GM23338 (cell line): ENCODE measurements at regions not wholly inside any gene's neighbourhood (a gene's known extent, or its start where the extent isn't known, plus 50 kb on each side); places are given as distances from the start of the nearest gene placed in this dataset.

ENCODE experiments used
- ATAC-seq: fragments of 200-7000 bp; cut with Tn5 transposase; 3 replicates; pipeline ENCODE4 v1.9.1; 2020
- DNase-seq: peaks from one replicate; pipeline ENCODE4 v3.0.0-alpha.2; 2015; ENCODE audit warnings: low spot score
- H2AFZ ChIP-seq: fragments of 200-600 bp; sonication (generic); 2 replicates; pipeline ENCODE4 v1.8.0; 2016; ENCODE audit warnings: antibody characterized with exemption, mild to moderate bottlenecking, moderate library complexity
- H3F3A ChIP-seq: fragments of 200-600 bp; sonication (generic); replicated peaks from 2 replicates; pipeline ENCODE4 v1.8.0; 2017; ENCODE audit warnings: antibody characterized with exemption, mixed run types, low read depth
- H3K27ac ChIP-seq: fragments of 200-600 bp; sonication (generic); 2 replicates; pipeline ENCODE4 v1.6.1; 2016; ENCODE audit warnings: low read depth
- H3K27me3 ChIP-seq: fragments of 200-600 bp; sonication (generic); 2 replicates; pipeline ENCODE4 v1.8.0; 2016; ENCODE audit warnings: mild to moderate bottlenecking, mixed run types, moderate library complexity; ENCODE audit not compliant: insufficient read depth
- H3K36me3 ChIP-seq: fragments of 200-600 bp; sonication (generic); 2 replicates; pipeline ENCODE4 v1.8.0; 2016; ENCODE audit warnings: mild to moderate bottlenecking; ENCODE audit not compliant: insufficient read depth
- H3K4me1 ChIP-seq: fragments of 200-600 bp; sonication (generic); 2 replicates; pipeline ENCODE4 v1.8.0; 2016; ENCODE audit warnings: mild to moderate bottlenecking, moderate library complexity; ENCODE audit not compliant: insufficient read depth
- H3K4me2 ChIP-seq: fragments of 200-600 bp; sonication (generic); 2 replicates; pipeline ENCODE4 v1.7.1; 2017; ENCODE audit warnings: mixed run types
- H3K4me3 ChIP-seq: fragments of 200-600 bp; sonication (generic); 2 replicates; pipeline ENCODE4 v1.6.1; 2016; ENCODE audit warnings: mixed run types
- H3K79me2 ChIP-seq: fragments of 200-600 bp; sonication (generic); replicated peaks from 2 replicates; pipeline ENCODE4 v1.8.0; 2017; ENCODE audit warnings: mild to moderate bottlenecking; ENCODE audit not compliant: insufficient read depth
- H3K9me2 ChIP-seq: fragments of 200-600 bp; sonication (generic); 2 replicates; pipeline ENCODE4 v1.8.0; 2017; ENCODE audit not compliant: insufficient read depth
- H4K20me1 ChIP-seq: fragments of 200-600 bp; sonication (generic); replicated peaks from 2 replicates; pipeline ENCODE4 v1.8.0; 2017; ENCODE audit warnings: mild to moderate bottlenecking; ENCODE audit not compliant: insufficient read depth
- H3K27ac Mint-ChIP-seq: 2 replicates; pipeline ENCODE4 v1.8.0; 2020; ENCODE audit warnings: inconsistent platforms, mild to moderate bottlenecking, moderate library complexity, mixed read lengths
- H3K27me3 Mint-ChIP-seq: 3 replicates; pipeline ENCODE4 v1.8.0; 2022; ENCODE audit warnings: low read depth, mild to moderate bottlenecking, moderate library complexity, mixed read lengths, inconsistent platforms; ENCODE audit not compliant: insufficient read depth, poor library complexity
- H3K36me3 Mint-ChIP-seq: 3 replicates; pipeline ENCODE4 v1.8.0; 2021; ENCODE audit warnings: low read depth, mild to moderate bottlenecking, inconsistent platforms, moderate library complexity, mixed read lengths
- H3K4me1 Mint-ChIP-seq: 3 replicates; pipeline ENCODE4 v1.8.0; 2020; ENCODE audit warnings: mild to moderate bottlenecking, inconsistent platforms, mixed read lengths
- H3K4me3 Mint-ChIP-seq: 3 replicates; pipeline ENCODE4 v1.8.0; 2021; ENCODE audit warnings: moderate library complexity, mild to moderate bottlenecking, inconsistent platforms, mixed read lengths
- H3K9me3 Mint-ChIP-seq: 3 replicates; pipeline ENCODE4 v1.8.0; 2020; ENCODE audit warnings: moderate library complexity, mild to moderate bottlenecking, inconsistent platforms, mixed read lengths
- CREB1 ChIP-seq: fragments of 250-450 bp; sonication (Bioruptor Pico); IDR thresholded peaks from 2 replicates; pipeline ENCODE4 v1.5.0; 2020; ENCODE audit warnings: low read depth, mild to moderate bottlenecking, moderate library complexity
- ETS1 ChIP-seq: IDR thresholded peaks from 2 replicates; pipeline ENCODE4 v1.6.1; 2016; ENCODE audit warnings: antibody characterized with exemption
- EZH2 ChIP-seq: fragments of 200-600 bp; sonication (generic); IDR thresholded peaks from one replicate; pipeline ENCODE4 v1.8.0; 2017; ENCODE audit warnings: antibody characterized with exemption, mild to moderate bottlenecking, low read depth; ENCODE audit not compliant: unreplicated experiment
- EZH2phosphoT487 ChIP-seq: fragments of 200-600 bp; sonication (generic); IDR thresholded peaks from one replicate; pipeline ENCODE4 v1.8.1; 2018; ENCODE audit warnings: antibody characterized with exemption; ENCODE audit not compliant: unreplicated experiment
- JUNB ChIP-seq: IDR thresholded peaks from one replicate; pipeline ENCODE4 v1.6.1; 2016; ENCODE audit warnings: antibody characterized with exemption; ENCODE audit not compliant: unreplicated experiment
- POLR2AphosphoS5 ChIP-seq: IDR thresholded peaks from 2 replicates; pipeline ENCODE4 v1.6.1; 2016; ENCODE audit warnings: antibody characterized with exemption, low read depth
- REST ChIP-seq: IDR thresholded peaks from one replicate; pipeline ENCODE4 v1.6.1; 2018; ENCODE audit warnings: antibody characterized with exemption; ENCODE audit not compliant: unreplicated experiment
- ZNF114 ChIP-seq: fragments of 250-450 bp; sonication (Bioruptor Pico); IDR thresholded peaks from 2 replicates; pipeline ENCODE4 v1.5.0; 2020; ENCODE audit warnings: mild to moderate bottlenecking, moderate library complexity
- ZNF331 ChIP-seq: fragments of 250-450 bp; sonication (Bioruptor Pico); IDR thresholded peaks from 2 replicates; pipeline ENCODE4 v1.5.0; 2020; ENCODE audit warnings: low read depth, mild to moderate bottlenecking, moderate library complexity
- ZNF462 ChIP-seq: fragments of 250-450 bp; sonication (Bioruptor Pico); IDR thresholded peaks from 2 replicates; pipeline ENCODE4 v1.5.0; 2020; ENCODE audit warnings: mild to moderate bottlenecking, moderate library complexity

- Mint-ChIP-seq H3K4me3 (no peak overlapping the region), H3K9me3 (no peaks in the 10 kb centered on the region), H3K4me1 (peaks cover 6% of the 10 kb centered on the region; the same call in 2 of the 3 replicates), H3K27ac (no peak overlapping the region), H3K36me3 (no peaks in the 10 kb centered on the region), H3K27me3 (no peaks in the 10 kb centered on the region)
- Histone ChIP-seq H3K9me2 (peaks cover 8% of the 10 kb centered on the region; the same call in 1 of the 2 replicates), H3K4me3 (no peak overlapping the region), H4K20me1 (no peaks in the 10 kb centered on the region), H3K4me2 (no peak overlapping the region), H3K36me3 (no peaks in the 10 kb centered on the region), H3F3A (no peaks in the 10 kb centered on the region), H3K4me1 (no peaks in the 10 kb centered on the region), H2AFZ (no peak overlapping the region), H3K79me2 (no peaks in the 10 kb centered on the region), H3K27me3 (no peaks in the 10 kb centered on the region), H3K27ac (no peak overlapping the region)
- no peak for DNase-seq
- no peak for ATAC-seq
- TF ChIP-seq JUNB, result no peak
- TF ChIP-seq ETS1, result no peak
- no peak for TF ChIP-seq ZNF331
- no peak for TF ChIP-seq EZH2phosphoT487
- TF ChIP-seq EZH2, result no peak
- no peak for TF ChIP-seq CREB1 (CRISPR knock-in tag)
- TF ChIP-seq REST, result no peak
These were observed 72.9 kb downstream of the HDGFL1 start for GRCh38 chr6:22642254-22642653.

GRCh38 chr6:22643780-22644179 is 74.4 kb downstream of the HDGFL1 start:
- Mint-ChIP-seq H3K27me3 (no peaks in the 10 kb centered on the region), H3K9me3 (no peaks in the 10 kb centered on the region), H3K4me1 (peaks cover 14% of the 10 kb centered on the region; the same call in 2 of the 3 replicates), H3K27ac (peak overlapping the region; percentile 72), H3K36me3 (no peaks in the 10 kb centered on the region), H3K4me3 (no peak overlapping the region)
- peak overlapping the region; percentile 80 for H2AFZ ChIP-seq
- H3K79me2 ChIP-seq, result no peaks in the 10 kb centered on the region
- H3K4me2 ChIP-seq, result no peak overlapping the region
- H3K4me1 ChIP-seq, result no peaks in the 10 kb centered on the region
- peaks cover 8% of the 10 kb centered on the region; the same call in 1 of the 2 replicates for H3K9me2 ChIP-seq
- H4K20me1 ChIP-seq, result no peaks in the 10 kb centered on the region
- H3K27me3 ChIP-seq, result no peaks in the 10 kb centered on the region
- H3F3A ChIP-seq, result no peaks in the 10 kb centered on the region
- no peak overlapping the region for H3K4me3 ChIP-seq
- DNase-seq, result no peak
- no peak overlapping the region for H3K27ac ChIP-seq
- no peak for ATAC-seq
- H3K36me3 ChIP-seq, result no peaks in the 10 kb centered on the region
- TF ChIP-seq ZNF462 (no peak), CREB1 (CRISPR knock-in tag) (no peak), ETS1 (no peak), ZNF114 (CRISPR knock-in tag) (no peak), POLR2AphosphoS5 (no peak)
